Activated CD8-positive, alpha-beta memory T cell treated with anti-CD3 and anti-CD28 coated beads for 36 hours (primary cell): ENCODE measurements at regions not wholly inside any gene's neighbourhood (a gene's known extent, or its start where the extent isn't known, plus 50 kb on each side); places are given as distances from the start of the nearest gene placed in this dataset.
"Not testable (repeated sequence)": the region's sequence is repeated elsewhere in the genome, so short reads cannot be mapped to it uniquely, and the experiment has no call there.

Experiments used
- CTCF ChIA-PET: fragments of 350-600 bp; sonication (Branson Sonifier 250); formaldehyde crosslinking; loops from one replicate; lab custom pipeline; 2021; ENCODE audit warnings: antibody characterized with exemption; lab: Charles Lee
- POLR2A ChIA-PET: fragments of 350-600 bp; sonication (Branson Sonifier 250); formaldehyde crosslinking; loops from one replicate; lab custom pipeline; 2021; ENCODE audit warnings: antibody characterized with exemption; lab: Charles Lee

- ChIA-PET CTCF (no interaction called here), POLR2A (no interaction called here)
Measured at GRCh38 chr11:134610116-134610910, 198.3 kb upstream of the B3GAT1 start.

- ChIA-PET POLR2A (no interaction called here), CTCF (no interaction called here)
Measured at GRCh38 chr11:134609361-134610115, 197.5 kb upstream of the B3GAT1 start.

- POLR2A ChIA-PET, result no interaction called here
Measured at GRCh38 chr11:134607963-134608750, 196.1 kb upstream of the B3GAT1 start.

GRCh38 chr11:134606251-134606650 lies 194.2 kb upstream of the B3GAT1 start:
- CTCF ChIA-PET, result no interaction called here
- POLR2A ChIA-PET, result no interaction called here

More at GRCh38 chr11:134607963-134608750, 196.1 kb upstream of the B3GAT1 start:
- CTCF ChIA-PET, result no interaction called here

GRCh38 chr11:134604886-134605285 lies 192.8 kb upstream of the B3GAT1 start:
- CTCF ChIA-PET, result no interaction called here
- POLR2A ChIA-PET, result no interaction called here

GRCh38 chr11:134599299-134599771 lies 187.3 kb upstream of the B3GAT1 start:
- POLR2A ChIA-PET, result no interaction called here
- CTCF ChIA-PET, result no interaction called here

GRCh38 chr11:134598368-134598767 lies 186.3 kb upstream of the B3GAT1 start:
- POLR2A ChIA-PET, result no interaction called here
- CTCF ChIA-PET, result no interaction called here

GRCh38 chr11:134597452-134597851 lies 185.4 kb upstream of the B3GAT1 start:
- CTCF ChIA-PET, result no interaction called here
- POLR2A ChIA-PET, result no interaction called here

- CTCF ChIA-PET, result no interaction called here
Measured at GRCh38 chr11:134596404-134596803, 184.4 kb upstream of the B3GAT1 start.

GRCh38 chr11:134592391-134592990 lies 180.4 kb upstream of the B3GAT1 start:
- CTCF ChIA-PET, result no interaction called here
- POLR2A ChIA-PET, result no interaction called here

More at GRCh38 chr11:134596404-134596803, 184.4 kb upstream of the B3GAT1 start:
- POLR2A ChIA-PET, result no interaction called here

- ChIA-PET POLR2A (no interaction called here), CTCF (no interaction called here)
Measured at GRCh38 chr11:134591338-134591737, 179.3 kb upstream of the B3GAT1 start.

GRCh38 chr11:134589129-134589528 lies 177.1 kb upstream of the B3GAT1 start:
- POLR2A ChIA-PET, result no interaction called here

GRCh38 chr11:134588460-134589110 lies 176.5 kb upstream of the B3GAT1 start:
- CTCF ChIA-PET, POLR2A ChIA-PET: not testable (repeated sequence)

More at GRCh38 chr11:134589129-134589528, 177.1 kb upstream of the B3GAT1 start:
- CTCF ChIA-PET, result no interaction called here

GRCh38 chr11:134587345-134587744 lies 175.3 kb upstream of the B3GAT1 start:
- CTCF ChIA-PET, result no interaction called here

GRCh38 chr11:134586726-134587125 lies 174.7 kb upstream of the B3GAT1 start:
- CTCF ChIA-PET, result no interaction called here
- POLR2A ChIA-PET, result no interaction called here

More at GRCh38 chr11:134587345-134587744, 175.3 kb upstream of the B3GAT1 start:
- POLR2A ChIA-PET, result no interaction called here

- ChIA-PET CTCF (no interaction called here), POLR2A (no interaction called here)
Measured at GRCh38 chr11:134585666-134586610, 173.9 kb upstream of the B3GAT1 start.

- ChIA-PET CTCF (no interaction called here), POLR2A (no interaction called here)
Measured at GRCh38 chr11:134584706-134585445, 172.8 kb upstream of the B3GAT1 start.
